Choroid plexus epithelial cell (primary cell): ENCODE measurements at regions not wholly inside any gene's neighbourhood (a gene's known extent, or its start where the extent isn't known, plus 50 kb on each side); places are given as distances from the start of the nearest gene placed in this dataset.
A peak's percentile ranks its signal among the peaks of the same experiment; 100 is the strongest.

Source experiments
- DNase-seq: peaks from one replicate; pipeline ENCODE4 v3.0.0-alpha.2; 2010; ENCODE audit warnings: low read depth
- H3K4me3 ChIP-seq: 2 replicates; pipeline ENCODE4 v1.5.1; 2011; ENCODE audit warnings: low read depth, mild to moderate bottlenecking, control low read depth, low read length, moderate library complexity
- CTCF ChIP-seq: conservative IDR thresholded peaks from 2 replicates; pipeline ENCODE4 v1.5.1; 2011; ENCODE audit warnings: low read depth, mild to moderate bottlenecking, control low read depth, inconsistent platforms, low read length, moderate library complexity

DNA sequence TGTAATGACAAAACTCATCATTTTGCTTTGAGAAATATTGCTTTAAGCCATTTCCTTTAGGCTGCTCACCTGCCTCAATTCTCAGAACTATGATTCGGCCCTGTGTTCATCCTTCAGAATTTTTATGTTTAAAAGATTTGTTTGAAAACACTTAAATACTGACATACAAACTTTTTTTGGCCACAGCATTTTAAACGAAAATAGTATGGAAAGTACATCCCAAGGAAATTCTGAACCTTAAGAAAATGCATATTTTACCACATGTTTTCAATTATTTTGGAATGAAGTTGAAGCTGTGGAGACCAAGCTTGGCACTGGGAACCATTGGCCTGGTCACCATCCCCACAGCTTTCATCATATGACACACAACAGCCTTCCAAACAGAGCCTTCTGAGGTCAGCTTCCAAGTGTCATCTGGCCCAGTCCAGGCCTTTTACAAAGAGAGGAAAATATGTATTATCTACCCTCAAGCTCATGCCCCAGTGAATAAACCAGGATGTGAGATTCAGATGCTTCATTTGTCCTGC lies 83.3 kb downstream of the SOD2 start:
- H3K4me3 ChIP-seq = no peak overlapping the region
- no peak for DNase-seq
- no peak for TF ChIP-seq CTCF

- H3K4me3 ChIP-seq = no peak overlapping the region
- DNase-seq = peak; percentile 76
- peak; percentile 93 for TF ChIP-seq CTCF
Measured at GRCh38 chr6:159608961-159609651, 83.9 kb downstream of the SOD2 start.

DNA sequence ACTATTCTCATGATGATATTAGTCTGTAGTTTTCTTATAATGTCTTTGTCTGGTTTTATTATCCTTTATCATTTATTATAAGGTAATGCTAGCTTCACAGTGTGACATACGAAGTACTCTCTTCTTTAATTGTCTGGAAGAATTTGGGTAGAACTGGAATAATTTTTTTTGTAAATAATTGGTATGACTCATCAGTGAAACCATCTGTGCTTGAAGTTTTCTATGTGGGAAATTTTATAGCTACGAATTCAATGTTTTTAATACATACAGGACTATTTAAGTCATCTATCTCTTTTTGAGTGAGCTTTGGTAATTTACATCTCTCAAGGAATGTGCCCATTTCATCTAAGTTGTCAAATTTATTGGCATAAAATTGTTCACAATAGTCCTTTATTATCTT lies 86.3 kb downstream of the SOD2 start:
- peak; percentile 26 for DNase-seq
- no peak overlapping the region for H3K4me3 ChIP-seq
- TF ChIP-seq CTCF = no peak

DNA sequence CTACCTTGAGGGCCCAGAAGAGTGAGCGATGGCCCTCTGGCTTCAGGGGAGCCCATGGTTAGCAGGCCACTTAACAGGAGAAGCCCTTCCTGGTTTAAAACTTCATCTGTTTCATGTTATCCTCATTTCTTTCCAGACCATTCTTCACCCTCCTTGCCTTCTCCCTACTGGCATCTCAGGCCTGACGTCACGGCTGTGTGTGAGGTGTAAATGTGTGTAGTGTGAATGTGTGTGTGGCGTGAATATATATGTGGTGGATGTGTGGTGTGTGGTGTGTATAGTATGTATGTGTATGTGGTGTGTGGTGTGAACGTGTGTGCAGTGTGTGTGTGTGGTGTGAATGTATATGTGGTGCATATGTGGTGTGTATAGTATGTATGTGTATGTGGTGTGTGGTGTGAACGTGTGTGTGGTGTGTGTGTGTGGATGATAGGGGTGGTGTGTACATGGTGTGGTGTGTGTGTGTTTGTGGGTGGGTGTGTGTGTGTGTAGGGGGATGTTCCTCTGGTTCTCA lies 88.5 kb downstream of the SOD2 start:
- TF ChIP-seq CTCF = no peak

GRCh38 chr6:159602431-159603041 lies 90.5 kb downstream of the SOD2 start:
- peak overlapping the region; percentile 26 for H3K4me3 ChIP-seq
- no peak for TF ChIP-seq CTCF
- DNase-seq = peak; percentile 73

More for the DNA sequence above, 88.5 kb downstream of the SOD2 start:
- no peak for DNase-seq
- no peak overlapping the region for H3K4me3 ChIP-seq

- no peak for TF ChIP-seq CTCF
- H3K4me3 ChIP-seq = no peak overlapping the region
- no peak for DNase-seq
Measured at GRCh38 chr6:159601211-159601610, 91.8 kb downstream of the SOD2 start.
